NCI-H774 (cell line): ENCODE measurements at regions not wholly inside any gene's neighbourhood (a gene's known extent, or its start where the extent isn't known, plus 50 kb on each side); places are given as distances from the start of the nearest gene placed in this dataset.
A peak's percentile ranks its signal among the peaks of the same experiment; 100 is the strongest.

ENCODE experiments used
- DNase-seq: peaks from one replicate; lab custom pipeline; 2025; lab: John Stamatoyannopoulos, UW

- no peak for DNase-seq
Measured at GRCh38 chr14:49971156-49972130, 78.6 kb downstream of the ARF6 start.

- peak; percentile 30 for DNase-seq
Measured at GRCh38 chr14:49972131-49972671, 79.3 kb downstream of the ARF6 start.

- no peak for DNase-seq
Measured at GRCh38 chr14:49972823-49973222, 79.9 kb downstream of the ARF6 start.

GRCh38 chr14:49975276-49975675, 82.4 kb downstream of the ARF6 start:
- DNase-seq: no peak

- no peak for DNase-seq
Measured at GRCh38 chr14:49975799-49976198, 82.9 kb downstream of the ARF6 start.

GRCh38 chr14:49977126-49977841, 84.4 kb downstream of the ARF6 start:
- no peak for DNase-seq

GRCh38 chr14:49980027-49980426, 87.1 kb downstream of the ARF6 start:
- DNase-seq: no peak

GRCh38 chr14:49982082-49982481, 89.2 kb downstream of the ARF6 start:
- no peak for DNase-seq

GRCh38 chr14:49982501-49982951, 89.6 kb downstream of the ARF6 start:
- DNase-seq: no peak

- DNase-seq: no peak
Measured at GRCh38 chr14:49984424-49984823, 91.5 kb downstream of the ARF6 start.

- no peak for DNase-seq
Measured at GRCh38 chr14:49986343-49987014, 93.6 kb downstream of the ARF6 start.

GRCh38 chr14:49988080-49988990, 95.5 kb downstream of the ARF6 start:
- no peak for DNase-seq

GRCh38 chr14:49989966-49990365, 97.1 kb downstream of the ARF6 start:
- no peak for DNase-seq

- no peak for DNase-seq
Measured at GRCh38 chr14:49991491-49991890, 98.6 kb downstream of the ARF6 start.

GRCh38 chr14:49992036-49992435, 99.2 kb downstream of the ARF6 start:
- DNase-seq: no peak

- DNase-seq: no peak
Measured at GRCh38 chr14:49992448-49992847, 99.6 kb downstream of the ARF6 start.

- DNase-seq: no peak
Measured at GRCh38 chr14:49992901-49993339, 100.0 kb downstream of the ARF6 start.

GRCh38 chr14:49993565-49993964, 100.7 kb downstream of the ARF6 start:
- DNase-seq: no peak

- DNase-seq: no peak
Measured at GRCh38 chr14:49994951-49995561, 102.2 kb downstream of the ARF6 start.

GRCh38 chr14:49997991-49998390, 105.1 kb downstream of the ARF6 start:
- DNase-seq: no peak
